ENCODE measurements at regions not wholly inside any gene's neighbourhood (a gene's known extent, or its start where the extent isn't known, plus 50 kb on each side); places are given as distances from the start of the nearest gene placed in this dataset.
A peak's percentile ranks its signal among the peaks of the same experiment; 100 is the strongest.

DNA sequence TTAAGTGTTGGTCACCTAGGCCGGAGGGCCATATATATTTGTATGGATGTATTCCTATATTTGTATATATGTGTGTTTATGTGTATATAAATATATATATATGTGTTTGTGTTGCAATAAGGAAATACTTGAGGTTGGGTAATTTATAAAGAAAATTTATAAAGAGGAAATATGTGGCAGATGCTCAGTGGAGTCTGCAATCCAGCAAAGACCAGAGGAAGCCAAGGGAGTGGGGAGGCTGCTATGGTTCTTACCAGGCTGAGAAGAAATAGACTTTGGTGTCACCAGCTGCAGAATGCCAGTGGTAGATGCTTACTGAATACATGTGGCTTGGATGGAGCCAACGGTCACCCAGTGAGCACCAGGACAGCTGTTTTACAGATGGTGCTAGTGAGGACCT is 97.4 kb upstream of the ELOVL5 start:
- TF ChIP-seq JUND (IDR thresholded peaks at IDR 0.05; ENCODE audit: low read depth) = no peak
- in situ Hi-C loops (cut with HindIII; ENCODE audit: low pct_unique_long_range_greater_than_20kb, low sequenced_read_pairs) = no loop called here
- DNase-seq (ENCODE audit: low read depth in 1 of 2, low spot score in 1 of 2) = no peak

DNA sequence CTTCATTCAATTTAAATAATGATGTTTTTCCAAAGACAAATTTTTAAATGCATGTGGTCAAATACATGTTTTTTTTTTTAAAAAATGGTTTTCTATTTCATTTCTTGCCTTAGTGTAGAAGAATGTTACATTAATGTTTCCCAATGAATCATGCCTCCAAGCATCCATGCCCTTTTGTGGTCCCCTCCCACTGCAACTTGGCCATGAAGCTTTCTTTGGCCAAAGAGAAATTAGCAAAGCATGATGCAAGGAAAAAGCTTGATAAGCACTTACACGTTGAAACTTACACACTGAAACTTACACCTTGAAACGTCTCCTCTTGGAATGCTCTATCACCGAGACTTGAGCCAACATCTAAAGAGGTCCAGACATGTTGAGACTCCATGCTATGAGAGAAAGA is 93.0 kb upstream of the ELOVL5 start:
- DNase-seq (ENCODE audit: low read depth in 1 of 2, low spot score in 1 of 2) = no peak
- TF ChIP-seq JUND (IDR thresholded peaks at IDR 0.05; ENCODE audit: low read depth) = no peak
- in situ Hi-C loops (cut with HindIII; ENCODE audit: low pct_unique_long_range_greater_than_20kb, low sequenced_read_pairs) = no loop called here

DNA sequence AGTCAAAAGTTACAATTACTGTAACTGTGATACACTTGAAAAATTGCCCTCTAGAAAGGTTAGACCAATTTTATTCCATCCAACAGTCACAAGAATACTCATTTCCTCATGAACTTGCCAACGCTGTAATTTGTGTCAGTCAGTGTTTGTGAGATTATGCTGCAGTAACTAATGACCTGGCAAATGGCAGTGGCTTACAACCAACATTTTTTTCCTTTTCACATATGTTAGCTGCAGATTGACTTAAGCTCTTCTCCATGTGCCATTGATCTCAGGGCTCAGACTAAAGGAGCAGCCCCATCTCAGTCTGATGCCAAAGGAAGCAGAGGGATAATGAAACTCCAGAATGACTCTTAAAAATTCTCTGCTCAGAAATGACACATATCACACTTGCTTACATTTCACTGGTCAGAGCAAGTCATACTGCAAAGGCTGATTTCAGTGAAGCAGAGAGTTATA is 92.3 kb upstream of the ELOVL5 start:
- DNase-seq (ENCODE audit: low read depth in 1 of 2, low spot score in 1 of 2) = no peak
- in situ Hi-C loops (cut with HindIII; ENCODE audit: low pct_unique_long_range_greater_than_20kb, low sequenced_read_pairs) = no loop called here
- TF ChIP-seq JUND (IDR thresholded peaks at IDR 0.05; ENCODE audit: low read depth) = no peak

DNA sequence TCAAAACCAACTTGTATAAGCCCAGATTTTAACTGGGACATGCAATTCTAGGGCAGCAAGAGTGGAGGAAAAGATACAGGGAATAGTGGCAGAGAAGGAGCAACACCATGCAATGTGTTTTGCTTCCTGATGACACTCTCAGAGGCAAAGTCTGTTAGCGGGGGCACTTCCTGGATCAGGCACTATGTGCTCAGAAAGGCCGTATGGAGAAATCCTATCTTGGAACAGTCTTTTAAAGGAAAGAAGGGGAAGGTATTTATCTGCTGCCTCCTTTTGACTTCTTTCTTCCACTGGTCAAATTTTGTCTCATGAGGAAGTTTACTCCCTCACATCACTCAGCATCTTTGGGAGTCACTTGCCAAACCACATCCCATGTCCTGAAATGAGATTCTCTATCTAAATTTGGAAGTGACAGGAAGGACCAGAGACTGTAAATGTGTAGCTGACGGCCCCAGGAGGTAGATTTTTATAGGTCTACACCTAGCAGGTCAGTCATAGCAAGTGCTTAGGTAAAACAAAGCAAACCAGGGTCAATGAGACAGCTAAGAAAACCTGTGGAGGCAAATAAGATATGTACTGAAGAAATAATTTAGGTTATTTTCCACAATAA is 91.7 kb upstream of the ELOVL5 start:
- in situ Hi-C loops (cut with HindIII; ENCODE audit: low pct_unique_long_range_greater_than_20kb, low sequenced_read_pairs) = no loop called here
- DNase-seq (ENCODE audit: low read depth in 1 of 2, low spot score in 1 of 2) = peak in 1 of 2 experiments; percentile 36
- no peak for TF ChIP-seq JUND (IDR thresholded peaks at IDR 0.05; ENCODE audit: low read depth)

DNA sequence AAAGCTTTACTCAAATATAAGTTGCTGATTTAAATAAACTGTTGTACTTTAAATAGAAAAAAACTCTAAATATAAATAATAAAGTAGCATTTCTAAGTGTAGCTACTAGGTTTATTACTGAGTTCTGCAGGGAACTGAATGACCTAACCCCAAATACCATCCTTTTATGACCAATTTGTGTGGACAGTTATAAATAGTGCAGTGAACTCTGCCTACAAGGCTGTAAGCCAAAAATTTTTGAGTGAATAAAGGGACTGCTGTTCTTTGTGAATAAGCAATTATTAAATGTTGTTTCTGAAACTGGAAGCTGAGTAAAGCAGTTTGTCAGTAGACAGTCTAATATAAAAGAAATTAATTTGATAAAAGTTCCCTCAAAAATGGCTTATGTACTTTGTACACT is 90.8 kb upstream of the ELOVL5 start:
- in situ Hi-C loops (cut with HindIII; ENCODE audit: low pct_unique_long_range_greater_than_20kb, low sequenced_read_pairs) = no loop called here
- DNase-seq (ENCODE audit: low read depth in 1 of 2, low spot score in 1 of 2) = no peak
- no peak for TF ChIP-seq JUND (IDR thresholded peaks at IDR 0.05; ENCODE audit: low read depth)

DNA sequence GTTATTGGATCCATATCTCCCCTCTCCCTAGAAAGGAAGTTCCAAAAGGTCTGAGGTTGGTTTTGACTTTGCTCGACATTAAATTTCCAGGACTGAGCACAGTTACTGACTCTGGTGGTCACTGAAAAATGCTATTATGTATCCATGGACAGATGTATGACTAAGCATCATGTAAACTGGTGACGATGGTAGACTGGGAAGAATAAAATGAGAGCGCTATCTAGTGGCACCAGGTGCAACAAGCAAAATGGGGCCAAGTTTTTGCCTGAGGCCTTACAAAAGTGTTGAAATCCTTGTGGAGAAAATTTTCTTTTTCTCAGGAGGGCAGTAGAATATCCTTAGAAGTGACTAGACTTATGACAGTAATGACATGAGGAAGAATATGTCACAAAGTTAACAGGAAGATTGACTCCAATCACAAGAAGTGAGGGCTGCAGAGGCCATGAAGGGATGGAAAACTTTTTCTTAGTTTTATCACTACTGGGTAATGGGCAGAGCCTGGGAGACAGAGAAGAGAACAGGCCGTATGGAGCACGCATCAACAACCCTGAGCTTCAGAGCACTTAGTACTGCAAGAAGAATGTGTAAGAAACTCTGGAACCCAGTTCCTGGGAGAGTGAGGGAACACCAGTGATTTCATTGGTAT is 88.9 kb upstream of the ELOVL5 start:
- no peak for TF ChIP-seq JUND (IDR thresholded peaks at IDR 0.05; ENCODE audit: low read depth)
- in situ Hi-C loops (cut with HindIII; ENCODE audit: low pct_unique_long_range_greater_than_20kb, low sequenced_read_pairs) = no loop called here
- DNase-seq (ENCODE audit: low read depth in 1 of 2, low spot score in 1 of 2) = peak; percentile 26 to 82

DNA sequence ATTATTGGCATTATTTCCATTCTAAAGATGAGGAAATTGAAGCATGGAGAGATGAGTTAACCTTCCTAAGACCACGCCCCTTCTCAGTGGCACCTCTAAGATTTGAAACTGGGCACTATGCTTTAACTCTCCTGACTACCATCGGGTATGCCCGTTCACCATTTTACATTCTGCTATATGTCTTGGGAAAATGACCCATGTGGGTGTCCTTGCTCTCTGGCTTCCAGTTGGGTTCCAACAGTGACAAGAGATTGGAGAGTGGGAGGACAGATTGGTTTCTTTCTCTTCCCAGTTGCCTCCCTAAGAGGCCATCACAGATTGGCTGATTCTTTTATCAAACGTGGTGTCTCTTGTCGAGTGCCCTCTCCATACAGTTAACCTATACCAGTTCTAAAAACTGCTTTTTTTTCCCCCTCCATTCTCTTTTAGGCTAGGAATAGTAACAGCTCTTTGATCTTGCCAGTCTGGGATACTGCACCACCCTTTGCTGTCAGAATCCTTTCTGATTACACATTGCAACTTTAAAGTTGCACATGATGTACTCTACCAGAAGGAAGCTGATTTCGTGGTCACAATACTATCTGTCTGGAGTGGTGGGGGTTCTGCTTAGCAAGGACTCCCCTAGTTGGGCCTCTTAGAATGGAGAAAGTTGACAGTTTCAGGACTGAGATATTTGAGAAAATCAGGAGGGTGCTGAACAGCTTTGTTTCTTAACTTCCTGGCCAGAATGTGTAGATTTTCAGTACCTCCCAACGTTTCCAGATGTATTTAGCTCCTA is 88.0 kb upstream of the ELOVL5 start:
- in situ Hi-C loops (cut with HindIII; ENCODE audit: low pct_unique_long_range_greater_than_20kb, low sequenced_read_pairs) = no loop called here
- DNase-seq (ENCODE audit: low read depth in 1 of 2, low spot score in 1 of 2) = no peak
- no peak for TF ChIP-seq JUND (IDR thresholded peaks at IDR 0.05; ENCODE audit: low read depth)

DNA sequence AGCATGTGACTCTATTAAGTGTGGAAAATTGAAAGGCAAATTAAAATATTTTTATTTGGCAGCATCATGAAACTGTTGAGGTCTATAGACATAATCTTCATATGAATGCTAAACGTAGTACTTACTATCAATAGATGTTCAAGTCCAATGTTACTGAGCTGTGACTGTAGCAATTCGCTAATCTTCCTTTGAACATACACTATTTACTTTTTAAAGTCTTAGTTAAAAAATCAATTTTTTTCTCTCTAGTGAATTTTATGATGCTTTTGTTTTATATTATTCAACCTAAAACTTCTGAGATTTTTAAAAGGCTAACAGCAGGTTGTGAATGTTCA is 85.2 kb upstream of the ELOVL5 start:
- in situ Hi-C loops (cut with HindIII; ENCODE audit: low pct_unique_long_range_greater_than_20kb, low sequenced_read_pairs) = no loop called here
- no peak for DNase-seq (ENCODE audit: low read depth in 1 of 2, low spot score in 1 of 2)
- no peak for TF ChIP-seq JUND (IDR thresholded peaks at IDR 0.05; ENCODE audit: low read depth)

DNA sequence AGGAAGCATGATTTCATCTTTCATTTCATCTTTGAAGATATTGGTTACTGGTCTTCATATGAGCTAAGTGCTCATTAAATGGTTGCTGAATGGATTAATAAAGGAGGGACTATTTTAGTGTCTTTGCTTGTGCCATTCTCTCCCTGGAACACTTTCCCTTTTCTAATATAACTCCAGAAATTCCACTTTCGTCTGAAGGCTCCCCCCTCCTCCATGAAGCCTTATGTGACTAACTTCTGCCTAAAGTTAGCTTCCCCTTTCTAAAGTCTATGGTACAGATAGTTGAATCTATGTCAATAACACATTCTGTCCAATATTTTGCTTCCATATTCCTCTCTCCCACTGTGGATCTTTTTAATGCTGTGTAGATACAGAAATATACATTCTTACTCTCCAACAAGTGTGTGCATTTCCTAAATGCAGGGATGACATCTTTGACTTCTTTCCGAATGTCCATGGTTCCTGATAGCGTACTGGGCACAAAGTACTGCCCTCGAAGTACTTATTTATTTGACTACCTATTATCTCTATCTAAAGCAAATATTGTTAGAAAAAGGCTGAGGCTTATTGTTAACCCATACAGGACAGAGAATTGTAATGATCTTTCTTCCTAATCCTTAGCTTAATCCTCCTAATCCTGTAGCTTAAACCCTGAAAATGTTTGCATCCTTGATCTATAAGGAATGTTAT is 84.7 kb upstream of the ELOVL5 start:
- DNase-seq (ENCODE audit: low read depth in 1 of 2, low spot score in 1 of 2) = no peak
- no peak for TF ChIP-seq JUND (IDR thresholded peaks at IDR 0.05; ENCODE audit: low read depth)
- in situ Hi-C loops (cut with HindIII; ENCODE audit: low pct_unique_long_range_greater_than_20kb, low sequenced_read_pairs) = no loop called here

DNA sequence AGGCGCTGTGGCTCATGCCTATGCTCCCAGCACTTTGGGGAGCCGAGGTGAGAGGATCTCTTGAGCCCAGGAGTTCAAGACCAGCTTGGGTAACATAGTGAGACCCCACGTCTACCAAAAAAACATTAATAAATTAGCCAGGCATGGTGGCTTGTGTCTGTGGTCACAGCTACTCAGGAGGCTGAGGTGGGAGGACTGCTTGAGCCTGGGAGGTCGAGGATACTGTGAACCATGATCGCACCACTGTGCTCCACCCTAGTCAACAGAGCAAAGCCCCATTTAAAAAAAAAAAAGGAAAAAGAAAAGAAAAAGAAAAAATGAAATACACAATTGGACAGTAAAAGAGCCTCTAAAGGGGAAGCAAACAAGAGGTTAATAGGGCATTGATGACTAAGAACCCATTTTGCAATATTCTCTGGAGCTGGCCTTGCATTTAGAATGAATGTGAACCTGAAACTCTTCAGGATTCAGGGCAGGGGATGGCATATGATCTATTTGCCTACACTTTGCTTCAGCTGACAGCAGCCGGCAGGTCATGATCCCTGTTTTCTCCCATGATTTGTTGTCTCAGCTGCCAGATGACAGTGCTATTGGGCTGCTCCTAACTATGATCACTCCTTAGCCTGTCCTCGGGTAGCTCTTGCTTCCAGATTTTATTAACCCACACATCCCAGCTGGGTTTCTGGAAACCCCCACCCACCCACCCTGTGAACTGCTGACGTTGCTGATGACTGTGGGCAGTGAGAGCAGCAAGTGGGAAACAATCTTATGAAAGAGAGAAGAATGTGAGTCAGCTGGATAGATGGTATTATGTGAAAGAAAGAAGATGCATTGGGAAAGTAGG is 83.8 kb upstream of the ELOVL5 start:
- TF ChIP-seq JUND (IDR thresholded peaks at IDR 0.05; ENCODE audit: low read depth) = no peak
- in situ Hi-C loops (cut with HindIII; ENCODE audit: low pct_unique_long_range_greater_than_20kb, low sequenced_read_pairs) = no loop called here
- DNase-seq (ENCODE audit: low read depth in 1 of 2, low spot score in 1 of 2) = no peak

DNA sequence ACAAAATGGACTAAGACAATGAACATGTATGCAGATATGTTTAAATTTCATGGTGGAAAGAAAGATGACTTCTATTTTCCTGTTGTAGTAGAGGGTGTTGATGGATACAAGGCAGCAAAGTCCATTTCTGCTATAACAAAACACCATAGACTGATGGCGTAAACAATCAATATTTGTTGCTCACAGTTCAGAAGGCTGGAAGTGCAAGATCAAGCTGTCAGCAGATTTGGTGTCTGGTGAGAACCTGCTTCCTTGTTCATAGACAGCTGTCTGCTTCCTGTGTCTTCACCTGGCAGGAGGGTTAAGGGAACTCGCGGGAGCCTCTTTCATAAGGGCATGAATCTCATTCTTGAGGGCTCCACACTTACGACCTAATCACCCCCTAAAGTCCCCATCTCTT is 83.0 kb upstream of the ELOVL5 start:
- no peak for DNase-seq (ENCODE audit: low read depth in 1 of 2, low spot score in 1 of 2)
- in situ Hi-C loops (cut with HindIII; ENCODE audit: low pct_unique_long_range_greater_than_20kb, low sequenced_read_pairs) = no loop called here

DNA sequence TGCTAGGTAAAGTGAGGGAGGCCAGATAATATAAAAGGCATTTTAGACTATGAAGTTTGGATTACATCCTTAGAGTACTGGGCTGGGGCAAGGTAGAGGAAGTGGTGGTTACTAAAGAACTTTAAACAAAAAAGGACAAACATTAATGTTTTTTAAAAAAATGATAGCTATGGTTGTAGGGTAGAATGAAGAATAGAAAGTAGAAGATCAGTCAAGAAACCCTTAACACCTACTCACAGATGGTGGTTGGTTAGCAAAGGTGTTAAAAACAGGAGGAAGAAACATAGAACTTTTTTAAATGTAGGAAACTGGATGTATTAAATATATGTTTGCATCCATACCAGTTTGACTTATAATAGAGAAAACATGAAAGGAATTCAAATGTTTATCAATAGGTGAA is 80.7 kb upstream of the ELOVL5 start:
- in situ Hi-C loops (cut with HindIII; ENCODE audit: low pct_unique_long_range_greater_than_20kb, low sequenced_read_pairs) = no loop called here
- TF ChIP-seq JUND (IDR thresholded peaks at IDR 0.05; ENCODE audit: low read depth) = no peak
- no peak for DNase-seq (ENCODE audit: low read depth in 1 of 2, low spot score in 1 of 2)

More for the DNA sequence above, 83.0 kb upstream of the ELOVL5 start:
- TF ChIP-seq JUND (IDR thresholded peaks at IDR 0.05; ENCODE audit: low read depth) = no peak

Measured in T47D (cell line).